ENCODE measurements at regions not wholly inside any gene's neighbourhood (a gene's known extent, or its start where the extent isn't known, plus 50 kb on each side); places are given as distances from the start of the nearest gene placed in this dataset.

DNA sequence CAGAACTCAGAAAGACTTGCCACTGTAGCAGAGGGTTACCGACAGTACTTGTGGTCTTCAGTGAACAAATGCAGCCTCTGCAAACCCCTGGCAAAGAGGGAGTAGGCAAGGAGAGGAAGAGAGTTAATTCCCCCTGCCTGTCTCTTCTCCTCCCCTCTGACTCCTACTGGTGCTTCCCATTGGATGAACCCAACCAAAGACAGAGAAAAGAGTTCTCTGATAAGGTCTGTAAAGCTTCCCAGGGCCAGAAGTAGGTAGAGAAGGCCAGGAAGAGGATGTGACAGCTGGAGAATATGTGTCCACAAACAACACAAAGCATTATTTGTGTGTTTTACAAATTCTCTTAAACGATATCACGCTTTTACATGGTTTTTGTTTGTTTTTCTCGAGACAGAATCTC, 66.6 kb upstream of the GPCPD1 start:
- Mint-ChIP-seq H3K27me3 (ENCODE audit: unreplicated experiment) (no peaks in the 10 kb centered on the region), H3K4me1 (ENCODE audit: low read depth, unreplicated experiment) (peaks cover 6% of the 10 kb centered on the region), H3K4me3 (ENCODE audit: low read depth, unreplicated experiment) (no peak overlapping the region), H3K9me3 (ENCODE audit: low read depth, unreplicated experiment) (no peaks in the 10 kb centered on the region), H3K36me3 (ENCODE audit: insufficient read depth, unreplicated experiment) (no peaks in the 10 kb centered on the region), H3K27ac (ENCODE audit: unreplicated experiment) (no peak overlapping the region)
- CTCF ChIA-PET: no interaction called here
- intact Hi-C loops (cut with micrococcal nuclease; ENCODE audit: unreplicated experiment): no loop called here
- no TSS peak for BruUV-seq (replicated peaks)
- no peak for TF ChIP-seq CTCF (IDR thresholded peaks at IDR 0.05; ENCODE audit: unreplicated experiment)
- no peak for DNase-seq

- no peak overlapping the region for H3K4me3 Mint-ChIP-seq (ENCODE audit: low read depth, unreplicated experiment)
- CTCF ChIA-PET: no interaction called here
- intact Hi-C loops (cut with micrococcal nuclease; ENCODE audit: unreplicated experiment): no loop called here
- H3K4me1 Mint-ChIP-seq (ENCODE audit: low read depth, unreplicated experiment): peaks cover 6% of the 10 kb centered on the region
- H3K9me3 Mint-ChIP-seq (ENCODE audit: low read depth, unreplicated experiment): no peaks in the 10 kb centered on the region
- no peak overlapping the region for H3K27ac Mint-ChIP-seq (ENCODE audit: unreplicated experiment)
- TF ChIP-seq CTCF (IDR thresholded peaks at IDR 0.05; ENCODE audit: unreplicated experiment): no peak
- no TSS peak for BruUV-seq (replicated peaks)
- H3K27me3 Mint-ChIP-seq (ENCODE audit: unreplicated experiment): no peaks in the 10 kb centered on the region
- no peaks in the 10 kb centered on the region for H3K36me3 Mint-ChIP-seq (ENCODE audit: insufficient read depth, unreplicated experiment)
- DNase-seq: no peak
These were observed 64.6 kb upstream of the GPCPD1 start for GRCh38 chr20:5675103-5676091.

DNA sequence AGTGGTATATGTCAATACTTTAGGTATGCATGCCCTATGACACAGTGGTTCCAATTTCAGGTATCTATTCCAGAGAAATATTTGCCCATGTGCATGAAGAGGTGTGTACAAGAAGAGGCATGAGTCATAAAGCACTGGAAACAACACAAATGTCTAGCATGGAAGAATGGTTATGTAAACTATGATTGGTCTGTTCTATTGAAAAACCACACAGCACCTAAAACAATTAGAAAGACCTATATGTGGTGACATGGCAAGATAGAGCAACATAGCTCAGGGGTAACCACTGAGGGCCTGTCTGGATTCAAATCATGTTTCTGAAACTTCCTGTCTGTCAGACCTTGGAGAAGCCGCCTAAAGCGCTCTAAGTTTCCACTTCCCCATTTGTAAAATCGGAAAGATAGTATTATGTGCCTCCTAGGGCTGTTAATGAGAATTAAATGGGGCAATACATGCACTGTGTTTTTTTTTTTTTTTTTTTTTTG, 63.4 kb upstream of the GPCPD1 start:
- Mint-ChIP-seq H3K27ac (ENCODE audit: unreplicated experiment) (no peak overlapping the region), H3K4me1 (ENCODE audit: low read depth, unreplicated experiment) (peaks cover 6% of the 10 kb centered on the region), H3K36me3 (ENCODE audit: insufficient read depth, unreplicated experiment) (no peaks in the 10 kb centered on the region), H3K9me3 (ENCODE audit: low read depth, unreplicated experiment) (no peaks in the 10 kb centered on the region), H3K27me3 (ENCODE audit: unreplicated experiment) (peaks cover 9% of the 10 kb centered on the region), H3K4me3 (ENCODE audit: low read depth, unreplicated experiment) (no peak overlapping the region)
- BruUV-seq (replicated peaks): no TSS peak
- CTCF ChIA-PET: no interaction called here
- no peak for TF ChIP-seq CTCF (IDR thresholded peaks at IDR 0.05; ENCODE audit: unreplicated experiment)
- DNase-seq: no peak
- intact Hi-C loops (cut with micrococcal nuclease; ENCODE audit: unreplicated experiment): no loop called here

DNA sequence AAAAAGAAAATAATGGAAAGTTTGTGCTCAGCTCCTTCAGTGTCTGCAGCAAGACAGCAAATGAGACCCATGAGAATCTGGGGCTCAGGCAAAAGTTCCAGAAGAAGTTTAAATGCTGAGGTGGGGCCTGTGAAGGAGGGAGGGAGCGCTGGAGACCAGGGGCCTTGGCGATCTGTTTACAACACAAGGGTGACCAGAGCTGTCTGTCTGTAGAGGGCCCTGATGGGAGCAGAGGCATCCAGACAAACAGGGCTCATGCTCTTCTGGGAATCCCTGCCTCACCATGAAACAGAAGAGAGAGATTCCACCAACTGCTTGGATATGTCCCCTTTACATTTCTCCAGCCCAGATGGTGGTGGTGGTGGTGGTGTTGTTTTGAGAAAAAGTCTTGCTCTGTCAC, 60.1 kb upstream of the GPCPD1 start:
- BruUV-seq (replicated peaks): no TSS peak
- TF ChIP-seq CTCF (IDR thresholded peaks at IDR 0.05; ENCODE audit: unreplicated experiment): no peak
- intact Hi-C loops (cut with micrococcal nuclease; ENCODE audit: unreplicated experiment): no loop called here
- H3K4me1 Mint-ChIP-seq (ENCODE audit: low read depth, unreplicated experiment): peaks cover 6% of the 10 kb centered on the region
- H3K4me3 Mint-ChIP-seq (ENCODE audit: low read depth, unreplicated experiment): no peak overlapping the region
- H3K27me3 Mint-ChIP-seq (ENCODE audit: unreplicated experiment): peaks cover 20% of the 10 kb centered on the region
- no peak overlapping the region for H3K27ac Mint-ChIP-seq (ENCODE audit: unreplicated experiment)
- no peaks in the 10 kb centered on the region for H3K9me3 Mint-ChIP-seq (ENCODE audit: low read depth, unreplicated experiment)
- DNase-seq: no peak
- no peaks in the 10 kb centered on the region for H3K36me3 Mint-ChIP-seq (ENCODE audit: insufficient read depth, unreplicated experiment)
- CTCF ChIA-PET: no interaction called here

Measured in Calu3 (cell line).